ENCODE measurements at regions not wholly inside any gene's neighbourhood (a gene's known extent, or its start where the extent isn't known, plus 50 kb on each side); places are given as distances from the start of the nearest gene placed in this dataset.

GRCh38 chr13:100735494-100735893 lies 60.9 kb upstream of the TMTC4 start:
- ChIA-PET CTCF (ENCODE audit: low intra/inter-chr PET ratio, low total read pairs) (no interaction called here), POLR2A (no interaction called here)
- peak overlapping the region; percentile 94 for H3K27ac ChIP-seq (ENCODE audit: extremely low read length, insufficient read depth, low read length)
- DNase-seq (ENCODE audit: low spot score): no peak
- H3K4me3 ChIP-seq (replicated peaks in 1 of 3; ENCODE audit: insufficient read depth in 1 of 3, low read depth in 2 of 3, low read length in 3 of 3): no peak overlapping the region
- 0 out of 2 replicates have a peak, but pooled peaks cover 8% of the 10 kb centered on the region for H3K9me3 ChIP-seq (ENCODE audit: low read length)
- peaks cover 49% of the 10 kb centered on the region for H3K4me1 ChIP-seq (ENCODE audit: insufficient read depth, low read length)
- no peaks in the 10 kb centered on the region for H3K27me3 ChIP-seq (ENCODE audit: control insufficient read depth in 1 of 2, insufficient read depth in 2 of 2, low read length in 2 of 2)
- ATAC-seq: no peak
- no peak overlapping the region for H3K4me2 ChIP-seq (ENCODE audit: low read depth, low read length)
- BruUV-seq (replicated peaks): no TSS peak
- in situ Hi-C loops (cut with HindIII; ENCODE audit: extremely low pct_ligation_motif_present, low pct_unique_long_range_greater_than_20kb): no loop called here
- H3K9ac ChIP-seq (ENCODE audit: insufficient read depth, low read depth, low read length): no peak overlapping the region; the same call in 1 of the 2 replicates
- H3K36me3 ChIP-seq (replicated peaks in 1 of 2; ENCODE audit: control insufficient read depth in 1 of 2, insufficient read depth in 2 of 2, low read length in 2 of 2): no peaks in the 10 kb centered on the region
- 97% methylated on average over 7 of the region's 9 CpGs for WGBS (ENCODE audit: low lambda C conversion rate)
- no peaks in the 10 kb centered on the region for H3K79me2 ChIP-seq (ENCODE audit: insufficient read depth, low read length)
- intact Hi-C loops (cut with micrococcal nuclease; ENCODE audit: unreplicated experiment): no loop called here
- peak overlapping the region; percentile 1 for H2AFZ ChIP-seq (ENCODE audit: low read length)
- no peak for FAIRE-seq
- no peaks in the 10 kb centered on the region for H4K20me1 ChIP-seq (ENCODE audit: insufficient read depth, low read length)
- TF ChIP-seq ZNF225 (CRISPR knock-in tag; IDR thresholded peaks at IDR 0.05): 0 out of 2 replicates have a peak, but pooled peaks have one; percentile 32
- TF ChIP-seq, protein P1, sequence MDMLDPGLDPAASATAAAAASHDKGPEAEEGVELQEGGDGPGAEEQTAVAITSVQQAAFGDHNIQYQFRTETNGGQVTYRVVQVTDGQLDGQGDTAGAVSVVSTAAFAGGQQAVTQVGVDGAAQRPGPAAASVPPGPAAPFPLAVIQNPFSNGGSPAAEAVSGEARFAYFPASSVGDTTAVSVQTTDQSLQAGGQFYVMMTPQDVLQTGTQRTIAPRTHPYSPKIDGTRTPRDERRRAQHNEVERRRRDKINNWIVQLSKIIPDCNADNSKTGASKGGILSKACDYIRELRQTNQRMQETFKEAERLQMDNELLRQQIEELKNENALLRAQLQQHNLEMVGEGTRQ (IDR thresholded peaks at IDR 0.05; ENCODE audit: low read depth, low read length): no peak
- TF ChIP-seq, protein P1 (CRISPR knock-in tag; IDR thresholded peaks at IDR 0.05; ENCODE audit: borderline replicate concordance): no peak
- TF ChIP-seq ZBTB33 (CRISPR knock-in tag; IDR thresholded peaks at IDR 0.05): no peak
- peak; percentile 70; the same call in 1 of the 2 replicates for TF ChIP-seq ZNF280B (CRISPR knock-in tag; IDR thresholded peaks at IDR 0.05; ENCODE audit: borderline replicate concordance)
- TF ChIP-seq ZBTB38 (CRISPR knock-in tag; IDR thresholded peaks at IDR 0.05): no peak
- 0 out of 2 replicates have a peak, but pooled peaks have one; percentile 28 for TF ChIP-seq ZNF350 (CRISPR knock-in tag; IDR thresholded peaks at IDR 0.05; ENCODE audit: borderline replicate concordance, low read depth)
- 0 out of 2 replicates have a peak, but pooled peaks have one; percentile 30 for TF ChIP-seq ZNF609 (CRISPR knock-in tag; IDR thresholded peaks at IDR 0.05; ENCODE audit: borderline replicate concordance)
- TF ChIP-seq ZNF773 (CRISPR knock-in tag; IDR thresholded peaks at IDR 0.05; ENCODE audit: borderline replicate concordance): no peak
